ENCODE measurements at regions not wholly inside any gene's neighbourhood (a gene's known extent, or its start where the extent isn't known, plus 50 kb on each side); places are given as distances from the start of the nearest gene placed in this dataset.

GRCh38 chr3:35968043-35968622 lies 328.8 kb downstream of the ARPP21 start:
- H3K4me1 ChIP-seq = no peaks in the 10 kb centered on the region
- TF ChIP-seq POLR2A (IDR thresholded peaks at IDR 0.05) = no peak
- no peaks in the 10 kb centered on the region for H3K27me3 ChIP-seq
- intact Hi-C loops (cut with DNase I) = loop anchor here in 1 of 2 donors (10.0 kb wide), 1 partner anchor 737 kb away; no protein-coding TSS in a partner anchor
- no peaks in the 10 kb centered on the region for H3K9me3 ChIP-seq
- DNase-seq (no peak), ATAC-seq (no peak)
- no peak overlapping the region for H3K27ac ChIP-seq
- 20% methylated on average over 1 of the region's 1 CpG for WGBS (ENCODE audit: insufficient coverage, low coverage, low lambda C conversion rate, missing lambda C conversion rate)
- no peak overlapping the region for H3K4me3 ChIP-seq
- no peaks in the 10 kb centered on the region for H3K36me3 ChIP-seq

GRCh38 chr3:35969406-35969805 lies 330.1 kb downstream of the ARPP21 start:
- Histone ChIP-seq H3K4me3 (no peak overlapping the region), H3K27me3 (no peaks in the 10 kb centered on the region), H3K4me1 (no peaks in the 10 kb centered on the region), H3K27ac (no peak overlapping the region), H3K36me3 (no peaks in the 10 kb centered on the region), H3K9me3 (no peaks in the 10 kb centered on the region)
- intact Hi-C loops (cut with DNase I) = loop anchor here in 1 of 2 donors (10.0 kb wide), 1 partner anchor 735 kb away; no protein-coding TSS in a partner anchor
- DNase-seq (no peak), ATAC-seq (no peak)
- 31% methylated on average over 3 of the region's 3 CpGs for WGBS (ENCODE audit: insufficient coverage, low coverage, low lambda C conversion rate, missing lambda C conversion rate)
- no peak for TF ChIP-seq POLR2A (IDR thresholded peaks at IDR 0.05)

GRCh38 chr3:35970793-35971192 lies 331.5 kb downstream of the ARPP21 start:
- ATAC-seq (no peak), DNase-seq (no peak)
- Histone ChIP-seq H3K27ac (no peak overlapping the region), H3K4me1 (no peaks in the 10 kb centered on the region), H3K36me3 (no peaks in the 10 kb centered on the region), H3K27me3 (no peaks in the 10 kb centered on the region), H3K9me3 (no peaks in the 10 kb centered on the region), H3K4me3 (no peak overlapping the region)
- WGBS (ENCODE audit: insufficient coverage, low coverage, low lambda C conversion rate, missing lambda C conversion rate) = 48% methylated on average over 2 of the region's 2 CpGs
- TF ChIP-seq POLR2A (IDR thresholded peaks at IDR 0.05) (no peak), CTCF (IDR thresholded peaks at IDR 0.05) (no peak)
- intact Hi-C loops (cut with DNase I) = no loop called here

- no peak for ATAC-seq
These were observed 332.4 kb downstream of the ARPP21 start for GRCh38 chr3:35971686-35972085.

GRCh38 chr3:35974872-35975271 lies 335.5 kb downstream of the ARPP21 start:
- H3K27ac ChIP-seq = no peak overlapping the region
- H3K27me3 ChIP-seq = no peaks in the 10 kb centered on the region
- no peaks in the 10 kb centered on the region for H3K36me3 ChIP-seq
- TF ChIP-seq POLR2A (IDR thresholded peaks at IDR 0.05) = no peak
- no peak for TF ChIP-seq CTCF (IDR thresholded peaks at IDR 0.05)
- no peaks in the 10 kb centered on the region for H3K4me1 ChIP-seq
- no peak for DNase-seq
- intact Hi-C loops (cut with DNase I) = no loop called here
- no peak overlapping the region for H3K4me3 ChIP-seq
- no peaks in the 10 kb centered on the region for H3K9me3 ChIP-seq
- no peak for ATAC-seq

More at GRCh38 chr3:35971686-35972085, 332.4 kb downstream of the ARPP21 start:
- TF ChIP-seq CTCF (IDR thresholded peaks at IDR 0.05) (no peak), POLR2A (IDR thresholded peaks at IDR 0.05) (no peak)
- 29% methylated on average over 1 of the region's 1 CpG for WGBS (ENCODE audit: insufficient coverage, low coverage, low lambda C conversion rate, missing lambda C conversion rate)
- intact Hi-C loops (cut with DNase I) = no loop called here
- no peak for DNase-seq
- H3K27me3 ChIP-seq = no peaks in the 10 kb centered on the region
- no peak overlapping the region for H3K4me3 ChIP-seq
- no peaks in the 10 kb centered on the region for H3K9me3 ChIP-seq
- no peaks in the 10 kb centered on the region for H3K4me1 ChIP-seq
- H3K36me3 ChIP-seq = no peaks in the 10 kb centered on the region
- no peak overlapping the region for H3K27ac ChIP-seq

- Histone ChIP-seq H3K27ac (no peak overlapping the region), H3K27me3 (no peaks in the 10 kb centered on the region), H3K36me3 (no peaks in the 10 kb centered on the region), H3K9me3 (no peaks in the 10 kb centered on the region), H3K4me3 (no peak overlapping the region), H3K4me1 (no peaks in the 10 kb centered on the region)
- ATAC-seq = no peak
- DNase-seq = no peak
- TF ChIP-seq POLR2A (IDR thresholded peaks at IDR 0.05) (no peak), CTCF (IDR thresholded peaks at IDR 0.05) (no peak)
- intact Hi-C loops (cut with DNase I) = no loop called here
These were observed 346.8 kb downstream of the ARPP21 start for GRCh38 chr3:35986161-35986560.
